Activated CD4-positive, CD25-positive, alpha-beta regulatory T cell treated with anti-CD3 and anti-CD28 coated beads, Interleukin-2, amount 50 U/mL, for 72 hours (primary cell): ENCODE measurements at regions not wholly inside any gene's neighbourhood (a gene's known extent, or its start where the extent isn't known, plus 50 kb on each side); places are given as distances from the start of the nearest gene placed in this dataset.

ENCODE experiments used
- DNase-seq: peaks from one replicate; pipeline ENCODE4 v3.0.0; 2021

DNA sequence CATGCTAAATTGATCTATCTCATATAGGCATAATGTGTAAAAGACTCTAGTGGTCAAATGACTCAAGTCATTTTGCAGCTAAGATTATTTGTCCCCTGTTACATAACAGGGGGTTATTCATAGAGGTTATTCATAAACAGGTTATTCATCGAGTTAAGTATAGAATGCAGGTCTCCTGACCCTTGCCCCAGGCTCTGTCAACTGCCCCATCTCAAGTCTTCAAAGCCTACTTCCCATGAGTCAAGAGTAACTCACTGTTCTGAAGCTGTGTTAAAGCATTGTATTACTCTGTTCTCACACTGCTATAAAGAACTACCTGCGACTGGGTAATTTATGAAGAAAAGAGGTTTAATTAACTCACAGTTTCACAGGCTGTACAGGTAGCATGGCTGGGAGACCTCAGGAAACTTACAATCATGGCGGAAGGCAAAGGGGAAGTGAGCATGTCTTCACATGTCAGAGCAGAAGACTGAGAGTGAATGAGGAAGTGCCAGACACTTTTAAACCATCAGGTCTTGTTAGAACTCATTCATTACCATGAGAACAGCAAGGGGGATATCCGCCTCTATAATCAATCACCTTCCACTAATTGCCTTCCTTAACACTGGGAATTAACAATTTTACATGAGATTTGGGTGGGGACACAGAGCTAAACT lies 226.2 kb upstream of the BLID start:
- DNase-seq: no peak

DNA sequence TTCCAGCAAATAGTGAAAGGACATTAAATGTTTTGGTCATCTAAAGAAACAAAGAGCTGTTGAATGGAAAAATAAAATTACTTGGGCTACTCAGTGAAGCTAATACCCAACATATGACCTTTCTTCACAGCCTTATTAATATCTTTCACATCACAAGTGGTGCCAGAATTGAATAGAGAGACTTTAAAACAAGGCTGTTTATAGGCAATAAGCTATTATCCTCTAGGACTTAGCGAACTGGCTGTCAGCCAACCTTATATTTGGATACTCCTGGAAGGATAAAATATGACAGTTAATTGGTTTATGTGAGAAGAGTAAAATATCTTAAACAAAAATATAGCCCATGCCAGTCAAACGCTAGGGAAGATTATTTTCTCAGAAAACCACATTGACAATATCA lies 225.5 kb upstream of the BLID start:
- DNase-seq: no peak

DNA sequence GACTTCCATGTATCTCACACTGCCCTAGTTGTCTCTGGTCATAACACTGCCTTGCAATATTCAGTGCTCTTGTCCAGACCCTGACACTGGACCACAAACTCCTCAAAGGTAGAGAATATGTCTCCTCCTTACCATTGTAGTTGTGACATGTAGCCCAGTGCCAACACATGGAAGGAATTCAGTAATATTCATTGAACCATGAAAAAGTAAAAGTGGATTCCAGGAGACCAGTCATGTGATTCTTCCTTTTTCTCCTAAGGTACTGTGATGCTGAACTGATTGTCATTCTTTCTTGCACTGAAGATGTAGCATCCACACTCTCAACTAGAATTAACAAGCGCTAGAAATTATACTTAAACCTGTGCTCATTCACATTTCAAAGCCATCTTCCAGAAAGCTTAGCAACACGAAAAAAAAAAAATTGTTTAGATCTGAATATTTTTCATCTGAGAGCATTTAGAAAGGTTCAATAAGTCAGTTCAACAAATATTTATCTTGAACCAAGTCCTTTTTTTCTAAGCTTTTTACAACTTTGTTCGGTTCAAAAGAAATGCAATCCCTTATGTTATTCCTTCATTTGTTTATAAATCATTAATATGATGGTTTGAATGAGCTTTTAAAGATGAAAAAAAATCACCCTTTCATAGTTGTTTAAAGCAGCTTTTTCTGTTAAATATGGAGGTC lies 224.7 kb upstream of the BLID start:
- DNase-seq: no peak

DNA sequence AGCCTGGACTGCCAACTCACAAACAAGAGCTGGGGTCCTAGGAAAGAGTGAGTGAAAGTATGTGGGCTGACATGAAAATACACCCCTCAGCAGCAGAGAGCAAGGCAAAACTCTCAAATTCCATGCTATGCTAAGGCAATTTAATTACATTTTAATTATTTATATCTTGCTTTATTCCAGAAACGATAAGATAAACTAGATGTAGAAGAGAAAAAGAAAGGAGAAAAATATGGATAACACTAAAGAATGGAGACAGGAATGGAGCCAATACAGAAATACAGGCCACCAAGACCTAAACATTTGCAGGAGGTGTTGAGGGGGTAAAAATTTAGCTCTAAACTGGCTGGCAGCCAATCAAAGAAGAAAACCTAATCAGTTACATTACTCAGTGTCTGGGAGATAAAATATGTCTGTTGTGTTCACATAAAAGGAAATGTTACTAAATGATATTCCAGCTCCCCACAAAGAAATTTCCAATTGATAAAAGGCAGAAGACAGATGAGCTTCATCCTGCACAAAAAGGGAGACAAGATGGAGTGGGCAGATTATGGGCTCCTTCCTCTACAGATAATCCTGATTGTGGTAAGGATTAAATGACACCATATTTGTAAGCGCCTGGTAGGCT lies 223.5 kb upstream of the BLID start:
- DNase-seq: no peak

DNA sequence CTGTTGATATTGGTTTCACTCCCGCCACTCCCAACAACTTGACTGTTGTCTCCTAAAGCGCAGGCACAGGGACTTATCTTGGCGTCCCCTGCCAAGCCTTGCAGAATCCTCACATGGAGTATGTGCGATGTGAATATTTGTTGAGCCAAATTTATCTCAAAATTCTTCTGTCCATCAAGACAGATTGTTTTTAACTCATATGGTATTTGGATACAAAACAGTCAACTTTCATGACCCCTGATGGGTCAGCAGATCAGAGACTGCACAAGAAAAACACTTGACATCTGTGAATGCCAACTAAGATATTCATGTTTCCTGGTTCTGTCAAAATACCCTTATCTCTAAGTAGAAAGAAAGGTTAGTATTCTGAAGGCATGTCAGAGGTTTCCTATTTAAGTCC lies 221.7 kb upstream of the BLID start:
- no peak for DNase-seq

DNA sequence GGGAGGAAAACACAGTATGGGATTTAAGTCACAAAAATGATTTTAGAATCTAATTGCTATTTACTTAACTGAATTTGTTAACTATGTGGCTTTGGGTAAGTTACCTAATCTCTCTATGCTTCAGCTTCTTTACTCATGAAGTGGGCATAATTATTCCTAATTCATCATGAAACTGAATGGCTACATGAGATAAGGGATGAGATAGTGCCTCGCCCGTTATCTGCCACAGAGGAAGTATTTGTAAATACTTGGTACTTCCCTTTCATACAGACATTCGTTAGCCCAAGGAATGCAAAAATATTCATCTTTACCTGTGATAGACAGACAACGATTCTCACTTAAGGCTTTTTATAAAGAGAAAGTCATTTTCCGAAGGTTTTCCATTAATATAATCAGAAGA lies 221.2 kb upstream of the BLID start:
- DNase-seq: no peak

DNA sequence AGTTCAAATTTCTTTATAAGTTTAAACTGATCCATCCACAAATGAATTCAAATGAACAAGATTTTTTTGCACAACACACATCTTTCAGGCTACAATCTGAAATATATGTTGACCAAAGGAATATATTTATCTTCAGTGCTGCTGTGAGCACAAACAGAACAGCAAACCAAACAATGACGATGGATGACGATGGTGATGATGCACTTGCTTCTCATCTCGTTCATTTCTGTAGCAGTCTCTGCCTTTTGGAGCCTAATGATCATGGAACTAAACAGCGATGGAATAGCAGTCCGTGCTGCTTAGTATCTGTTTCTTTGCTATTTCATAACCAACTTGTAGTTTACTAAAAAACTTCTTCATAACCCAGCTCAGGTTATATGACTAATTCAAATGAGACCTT lies 220.7 kb upstream of the BLID start:
- DNase-seq: no peak

DNA sequence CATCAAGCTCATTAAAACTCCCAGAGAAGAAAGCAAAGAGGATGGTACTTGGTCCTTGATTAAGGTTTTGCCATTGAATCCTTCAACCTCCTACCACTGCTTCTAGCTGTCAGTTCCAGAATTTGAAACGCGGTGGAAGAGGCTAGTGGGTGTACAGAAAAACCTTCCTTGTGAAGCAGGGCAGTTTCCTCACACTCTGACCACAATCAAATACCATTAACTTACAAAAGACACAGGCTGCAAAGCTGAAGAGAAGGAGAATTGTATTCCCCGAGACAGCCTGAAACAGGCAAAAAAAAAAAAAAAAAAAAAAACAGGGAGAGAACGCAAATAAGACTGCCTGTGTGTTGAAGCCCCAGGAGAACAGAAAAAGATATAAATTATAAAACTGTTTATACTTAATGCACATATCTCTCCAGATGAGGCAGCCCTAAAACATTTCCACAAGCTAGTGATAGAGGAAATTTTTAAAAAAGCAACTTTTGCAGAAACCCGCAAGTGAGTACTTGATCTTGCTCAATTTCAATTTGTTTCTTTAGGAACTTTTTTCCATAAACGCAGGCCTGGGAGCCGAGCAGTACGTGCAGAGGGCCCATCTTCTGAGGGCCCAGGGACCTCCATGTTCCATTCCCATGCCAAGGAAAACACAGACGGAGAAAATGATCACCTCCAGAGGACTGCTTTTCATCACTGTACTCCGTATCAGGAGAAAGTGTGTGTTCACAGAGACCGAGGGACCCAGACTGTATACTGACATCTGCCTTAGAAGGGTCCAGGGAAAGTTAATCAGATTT lies 218.7 kb upstream of the BLID start:
- DNase-seq: no peak

DNA sequence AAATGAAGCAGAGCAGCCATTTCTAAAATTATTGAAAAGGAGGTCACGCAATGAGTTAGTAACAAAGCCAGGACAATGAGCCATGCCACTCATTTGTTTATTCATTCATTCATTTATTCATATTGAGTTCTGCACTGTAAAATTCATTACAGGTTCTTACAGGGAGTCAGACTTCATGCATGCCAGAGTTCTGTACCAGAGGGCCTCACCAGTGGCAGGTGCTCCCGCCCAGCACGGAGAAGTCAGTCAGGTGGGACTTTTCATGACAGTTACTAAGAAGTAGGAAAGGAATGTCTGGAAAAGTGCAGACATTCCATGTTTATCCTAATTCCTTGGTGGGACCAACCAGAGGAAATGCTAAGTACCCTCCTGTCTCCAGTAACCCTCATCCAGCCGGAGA lies 217.5 kb upstream of the BLID start:
- DNase-seq: no peak

DNA sequence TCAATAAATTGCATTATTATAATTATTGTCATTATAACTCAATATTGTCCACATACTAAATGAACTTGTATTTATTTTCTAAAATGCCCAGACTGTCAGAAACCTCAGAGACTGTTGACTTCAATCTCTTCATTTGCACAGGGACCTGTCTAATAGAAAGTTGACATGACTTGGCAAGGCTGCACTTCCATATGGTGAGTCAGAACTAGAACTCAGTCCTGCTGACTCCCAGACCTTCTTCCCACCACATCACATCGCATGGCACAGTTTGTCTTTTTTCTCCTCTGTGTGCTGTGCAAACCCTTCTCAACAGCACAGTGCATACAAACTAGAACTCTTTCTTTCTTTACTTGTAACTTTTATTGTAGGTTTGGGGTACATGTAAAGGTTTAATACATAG lies 215.1 kb upstream of the BLID start:
- no peak for DNase-seq

DNA sequence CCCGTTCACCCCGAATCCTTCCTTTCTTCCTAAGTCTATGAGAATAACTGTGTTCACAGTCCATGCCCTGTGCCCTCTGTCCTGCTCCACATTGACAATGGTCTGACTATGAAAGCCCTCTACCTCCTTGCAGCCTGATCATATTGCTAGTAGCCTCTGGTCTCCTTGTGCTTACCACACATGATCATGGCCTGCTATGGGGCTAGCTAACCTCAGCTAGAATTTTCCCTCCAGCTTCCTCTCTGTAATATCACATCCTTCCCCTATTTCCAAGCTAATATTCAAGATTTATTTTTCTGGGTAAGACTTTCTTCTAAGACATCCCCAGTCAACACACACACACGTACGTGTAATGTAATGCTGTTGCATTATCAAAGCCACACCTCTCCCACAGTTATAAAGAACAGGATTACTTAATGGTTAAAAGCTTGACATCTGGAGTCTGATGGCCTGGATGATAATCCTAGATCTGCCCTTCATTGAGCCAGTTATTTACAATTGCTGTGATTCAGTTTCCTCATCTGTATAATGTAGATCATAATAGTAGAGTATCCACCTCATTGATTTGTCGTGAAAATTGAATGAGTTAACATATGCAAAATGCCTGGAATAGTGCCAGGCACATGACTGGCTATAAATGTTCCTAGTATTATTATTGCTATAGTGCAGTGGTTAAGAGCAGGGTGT lies 214.4 kb upstream of the BLID start:
- no peak for DNase-seq

DNA sequence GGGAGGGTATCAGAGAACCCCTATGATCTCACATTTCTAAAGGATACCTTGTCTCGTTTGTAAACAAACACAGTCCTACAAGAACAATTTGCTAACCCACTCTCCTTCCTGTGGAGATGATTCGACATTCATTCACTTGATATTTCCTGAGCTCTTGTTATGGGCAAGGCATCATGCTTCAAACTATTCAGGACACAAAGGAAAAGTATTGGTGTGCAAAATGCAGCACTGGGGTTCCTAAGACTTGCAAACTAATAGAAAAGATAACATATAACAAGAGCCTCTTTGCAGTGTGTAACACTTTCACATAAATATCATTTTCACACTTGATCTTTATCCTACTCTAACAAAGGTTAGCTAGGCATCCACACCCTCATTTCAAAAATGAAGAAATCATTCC lies 211.5 kb upstream of the BLID start:
- no peak for DNase-seq

DNA sequence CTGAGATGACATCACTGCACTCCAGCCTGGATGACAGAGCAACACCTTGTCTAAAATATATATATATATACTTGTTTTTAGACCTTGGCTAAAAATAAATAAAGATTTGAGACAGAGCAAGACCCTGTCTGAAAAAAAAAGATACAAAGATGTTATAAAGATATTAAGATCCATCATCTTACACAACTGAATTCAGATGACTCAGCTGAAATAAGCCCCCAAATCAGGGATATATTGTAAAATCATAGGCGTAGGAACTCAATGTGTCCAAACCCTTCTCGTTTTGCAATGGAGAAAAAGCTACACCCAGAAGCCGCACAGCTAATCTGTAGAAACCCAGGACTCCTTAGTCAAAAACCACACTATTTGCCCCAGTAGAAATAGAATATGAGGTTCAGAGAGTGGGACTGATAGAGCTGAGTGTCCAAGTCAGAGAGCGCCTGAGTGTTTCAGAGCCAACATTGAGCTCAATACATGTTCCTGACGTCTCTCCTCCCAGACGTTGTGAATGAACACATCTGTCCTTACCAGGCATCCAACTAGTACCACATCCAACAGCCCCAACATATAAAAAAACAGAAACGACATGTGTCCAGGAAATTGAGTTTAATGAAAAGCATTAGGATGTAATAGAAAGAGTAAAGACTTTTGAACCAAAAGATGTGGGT lies 207.9 kb upstream of the BLID start:
- DNase-seq: no peak

DNA sequence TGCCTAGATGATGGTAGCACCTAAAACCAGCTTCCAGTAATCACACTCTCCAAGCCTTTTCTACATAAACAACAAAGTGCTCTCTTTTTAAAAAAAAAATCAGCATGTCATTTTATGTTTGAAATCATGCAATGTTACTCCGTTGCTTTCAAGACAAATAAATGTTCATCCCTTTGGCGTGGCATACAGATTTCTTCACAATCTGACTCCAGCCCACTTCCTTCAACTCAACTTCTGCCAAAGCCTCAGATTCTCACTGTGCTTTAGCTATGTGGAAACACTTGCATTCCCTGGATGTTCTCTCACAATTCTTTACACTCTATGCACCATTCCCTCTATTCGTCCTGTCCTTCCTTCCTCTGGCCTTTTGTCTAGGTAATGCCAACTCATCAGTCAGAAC lies 206.3 kb upstream of the BLID start:
- no peak for DNase-seq

DNA sequence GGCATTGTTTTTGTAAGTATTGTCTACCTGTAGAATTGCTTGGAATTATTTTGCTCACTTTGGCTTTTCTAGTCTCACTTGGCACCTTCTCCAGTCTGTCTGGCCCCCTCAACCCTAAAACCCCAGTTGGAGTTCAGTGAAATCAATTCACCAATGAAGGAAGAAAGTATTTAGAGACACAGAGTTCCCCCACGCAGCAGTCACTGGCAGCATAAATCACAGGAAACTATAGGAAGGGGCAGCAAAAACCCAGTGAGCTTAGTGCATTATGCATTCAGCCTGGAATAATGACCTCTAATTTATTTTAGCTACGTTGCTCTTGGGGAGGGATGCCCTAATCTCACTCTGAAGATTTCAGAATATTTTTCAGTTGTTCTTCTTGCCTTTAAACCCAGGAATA lies 204.7 kb upstream of the BLID start:
- no peak for DNase-seq

DNA sequence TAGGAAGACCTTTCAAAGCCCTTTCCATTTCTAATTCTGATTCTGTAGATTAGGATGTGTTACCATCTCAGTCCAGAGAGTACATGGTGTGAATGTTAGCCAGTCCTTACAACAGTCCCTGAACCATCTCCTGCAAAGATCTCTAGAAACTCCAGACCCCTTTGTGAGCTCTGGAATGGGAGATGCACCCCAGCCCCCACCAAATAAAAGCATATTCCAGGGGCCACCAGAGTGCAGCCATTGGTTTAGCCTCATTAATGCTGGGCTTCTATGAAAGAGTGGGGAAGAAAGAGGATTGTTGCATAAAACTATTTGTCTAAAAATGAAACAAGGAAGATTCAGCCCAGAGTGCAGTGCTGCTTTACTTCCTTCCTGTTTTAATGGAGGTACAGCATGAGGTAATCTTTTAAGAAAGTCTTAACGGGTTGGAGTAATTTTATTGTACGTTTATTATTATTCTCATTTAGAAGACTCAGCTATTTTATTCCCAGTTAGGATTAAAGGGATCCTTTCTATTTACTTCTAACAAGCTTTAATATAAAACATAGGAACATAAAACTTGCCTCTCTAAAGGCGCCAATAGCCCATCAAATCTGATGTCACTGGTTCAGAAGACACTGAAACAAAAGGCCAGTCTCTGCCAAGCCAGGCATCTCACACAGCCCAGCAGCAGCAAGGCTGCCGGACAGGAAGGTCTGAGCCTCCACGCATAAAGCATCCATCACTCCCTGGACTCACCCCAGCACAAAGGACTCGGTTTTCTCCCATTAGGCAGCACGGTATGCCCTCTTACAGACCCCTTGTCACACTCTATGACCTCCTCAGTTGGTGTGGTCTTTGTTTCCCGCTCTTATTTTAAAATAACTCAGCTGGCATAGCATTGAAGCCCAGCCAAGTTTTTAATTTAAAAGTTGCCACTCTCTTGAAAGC lies 203.9 kb upstream of the BLID start:
- DNase-seq: no peak

DNA sequence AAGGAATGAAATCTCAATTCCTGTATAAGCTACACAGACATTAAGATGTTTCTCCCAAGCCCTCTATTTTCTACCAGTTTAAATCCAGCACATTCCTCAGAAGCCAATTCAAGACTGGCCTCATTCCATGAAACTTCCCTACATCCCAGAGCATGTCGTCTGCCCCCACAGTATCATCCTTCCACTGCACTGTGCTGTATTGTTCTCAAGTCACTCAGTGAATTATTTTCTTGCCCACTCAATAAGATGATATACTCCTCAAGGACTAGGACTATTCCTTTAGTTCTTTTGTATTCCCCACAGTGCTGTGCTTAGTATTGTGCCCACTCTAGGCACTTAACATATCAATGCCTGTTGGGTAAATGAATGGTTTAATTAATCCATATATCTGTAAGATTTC lies 203.1 kb upstream of the BLID start:
- DNase-seq: no peak

DNA sequence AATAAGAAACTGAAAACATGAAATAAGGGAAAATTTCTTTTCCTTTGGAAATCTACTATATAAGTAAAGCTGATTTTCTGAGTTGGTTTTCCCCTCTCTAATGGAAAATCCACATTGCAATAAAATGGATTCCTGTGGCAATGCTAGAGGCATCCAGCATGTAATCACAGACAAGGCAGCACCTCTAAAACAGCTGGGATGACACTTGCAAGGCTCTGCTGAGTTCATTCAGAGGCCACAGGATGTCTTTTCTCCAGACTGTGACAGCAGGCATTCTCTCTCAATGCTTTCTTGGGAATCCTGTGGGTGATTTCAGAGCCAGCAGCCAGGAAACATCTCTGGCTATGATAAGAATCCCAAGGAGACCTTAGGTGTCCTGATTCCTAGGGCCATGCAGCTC lies 201.3 kb upstream of the BLID start:
- DNase-seq: no peak

DNA sequence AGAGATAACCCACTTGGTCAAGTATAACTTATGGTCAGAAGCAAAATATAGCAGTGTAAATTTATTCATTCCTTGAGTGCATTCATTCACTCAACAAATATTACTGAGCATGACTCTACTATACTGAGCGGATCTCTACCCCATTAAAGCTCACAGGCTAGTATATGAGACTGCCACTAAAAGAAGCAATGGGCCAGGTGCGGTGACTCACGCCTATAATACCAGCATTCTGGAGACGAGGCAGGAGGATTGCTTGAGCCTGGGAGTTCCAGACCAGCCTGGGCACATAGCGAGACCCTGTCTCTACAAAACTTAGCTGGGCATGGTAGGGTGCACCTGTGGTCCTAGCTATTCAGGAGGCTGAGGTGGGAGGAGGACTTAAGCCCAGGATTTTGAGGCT lies 197.6 kb upstream of the BLID start:
- no peak for DNase-seq

DNA sequence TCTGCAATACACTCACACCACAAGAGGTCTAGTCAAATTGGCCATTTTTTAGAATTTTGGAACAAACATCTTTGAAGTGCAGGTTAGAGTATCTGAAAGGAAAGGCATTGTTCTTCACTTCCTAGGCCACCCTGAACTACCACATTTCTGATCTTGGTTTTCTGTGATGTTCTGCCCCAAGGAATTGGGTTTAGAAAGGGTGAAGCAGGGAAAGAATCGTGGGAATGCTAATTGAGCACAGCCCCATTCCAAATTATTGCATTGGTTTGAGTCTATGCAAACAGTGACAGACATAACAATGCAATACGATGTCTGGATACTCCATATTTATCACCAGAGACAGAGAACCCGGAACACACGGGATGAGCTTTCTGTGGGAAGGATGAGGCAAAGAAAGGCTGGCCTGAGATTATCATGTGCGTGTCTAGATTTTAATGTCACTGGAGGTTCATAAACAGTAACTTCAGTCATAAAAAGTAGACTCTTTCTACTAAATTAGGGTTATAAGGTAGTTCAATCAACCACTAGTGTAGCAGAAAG lies 195.3 kb upstream of the BLID start:
- no peak for DNase-seq

DNA sequence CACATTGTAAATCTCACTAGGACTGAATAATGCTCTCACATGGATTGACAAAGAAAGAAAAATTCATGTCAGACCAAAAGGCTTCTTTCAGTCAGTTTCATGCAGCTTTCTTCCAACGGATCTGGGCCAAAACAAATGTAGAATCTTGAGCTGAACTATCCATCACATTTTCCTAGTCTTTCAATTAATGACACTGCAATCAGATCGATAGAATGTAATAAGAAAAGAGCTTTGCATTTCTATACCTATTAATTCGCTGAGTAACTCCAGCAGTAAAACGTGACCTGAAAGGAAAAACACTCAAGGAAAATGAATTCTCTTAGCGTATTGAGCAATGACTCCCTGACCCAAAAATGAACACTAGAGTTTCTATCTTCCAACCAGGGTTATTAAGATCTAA lies 194.8 kb upstream of the BLID start:
- no peak for DNase-seq
